Heart right ventricle (tissue), 16 donors: ENCODE measurements at regions not wholly inside any gene's neighbourhood (a gene's known extent, or its start where the extent isn't known, plus 50 kb on each side); places are given as distances from the start of the nearest gene placed in this dataset.

ENCODE experiments used
- ATAC-seq, 8 donors: fragments of 200-7000 bp; cut with Tn5 transposase; one replicate each; pipeline ENCODE4 v1.9.1; 2020; ENCODE audit warnings: mild to moderate bottlenecking in 8 of 8, moderate library complexity in 8 of 8, moderate number of reproducible peaks in 1 of 8
- DNase-seq, 2 donors: peaks; one replicate each; pipeline ENCODE4 v3.0.0-alpha.2; 2020
- H3K27ac ChIP-seq, 10 donors: fragments of 200-600 bp; sonication (generic) in 2 of 10; one replicate each; pipeline versions ENCODE4 v1.5.0 to v1.8.0; 2020 to 2022; ENCODE audit warnings: mild to moderate bottlenecking in 3 of 10
- H3K27me3 ChIP-seq, 7 donors: fragments of 200-600 bp; one replicate each; pipeline ENCODE4 v1.8.0; 2021 to 2022; ENCODE audit warnings: mild to moderate bottlenecking in 2 of 7
- H3K36me3 ChIP-seq, 9 donors: fragments of 200-600 bp; sonication (generic) in 1 of 9; one replicate each; pipeline versions ENCODE4 v1.5.0 to v1.8.0; 2020 to 2022; ENCODE audit warnings: mild to moderate bottlenecking in 2 of 9
- H3K4me1 ChIP-seq, 9 donors: fragments of 200-600 bp; sonication (generic) in 1 of 9; one replicate each; pipeline versions ENCODE4 v1.5.0 to v1.8.0; 2020 to 2022; ENCODE audit warnings: mild to moderate bottlenecking in 4 of 9
- H3K4me3 ChIP-seq, 10 donors: fragments of 200-600 bp; sonication (generic) in 2 of 10; one replicate each; pipeline versions ENCODE4 v1.5.0 to v1.8.0; 2020 to 2022; ENCODE audit warnings: mild to moderate bottlenecking in 7 of 10, moderate library complexity in 2 of 10
- H3K9me3 ChIP-seq, 11 donors: fragments of 200-600 bp in 10 of 11; sonication (generic) in 2 of 11; one replicate each; pipeline versions ENCODE4 v1.5.0 to v1.8.0; 2013 to 2022; ENCODE audit warnings: mild to moderate bottlenecking in 2 of 11, control low read depth in 1 of 11, moderate library complexity in 1 of 11
- WGBS, 2 donors: extraction: QIAGEN DNeasy Blood & Tissue Kit; methylation state at CpG; one replicate each; pipeline ENCODE4 v1.1.7; 2013; ENCODE audit warnings: inconsistent platforms in 1 of 2; 5-methylcytosine and 5-hydroxymethylcytosine counted together
- intact Hi-C, 10 donors: fragments of 100-400 bp; cut with DNase I; formaldehyde crosslinking; loops; one replicate each; pipeline versions ENCODE4 v1.11.1 to v1.14.2; 2022
- TF ChIP-seq, protein P1 (sequence below), 9 donors: fragments of 200-600 bp; sonication (generic) in 2 of 9; IDR thresholded peaks; one replicate each; pipeline versions ENCODE4 v1.5.0 to v1.8.0; 2021 to 2022; ENCODE audit warnings: antibody characterized with exemption in 9 of 9, mild to moderate bottlenecking in 5 of 9, moderate library complexity in 1 of 9
- donor health status: Arrhythmogenic right ventricular cardiomyopathy.
- donor health status: ischemic (EF 13 %, LVEDD 7.1; RV severe dilation, severe dysfunction).
- donor health status: healthy with polysubstance abuse.
- donor health status: DM: no; HTN: yes; CAD: no.
- donor health status: DM: no; HTN: no; CAD: no.
- donor health status: ischemic (EF 25% LVEDD 6.9; RV normal size, moderate dysfunction).
- donor health status: ischemic (EF 25% LVEDD 5.7; RV mildly dilated, moderate dysfunction).
- donor health status: healthy.
- donor health status: DM: yes; HTN: yes; CAD: no.
- donor health status: Ischemic cardiomyopathy.
- donor health status: ischemic (EF 35%, LVEDD 5.7; RV mildly dilated, moderate dysfunction).
- donor health status: nonischemic (EF 11% LVEDD 7.7; RV severe dilation, severe dysfunction).
- donor health status: DM: yes; HTN: yes; CAD: no.
- donor health status: PGD.
- donor health status: ischemic (EF 29% LVEDD 5.4; RV normal size, mild dysfunction).
- donor health status: nonischemic (EF 23%, LVEDD 6.1; RV moderate dilation, normal function).

- Histone ChIP-seq H3K4me3 (peak overlapping the region in 1 of 10 donors; percentile 17), H3K4me1 (peaks cover 0 to 7% (median 0%) of the 10 kb centered on the region in 9 donors), H3K27ac (peak overlapping the region in 3 of 10 donors; percentile 5 to 56 (median 21)), H3K27me3 (no peaks in the 10 kb centered on the region), H3K36me3 (no peaks in the 10 kb centered on the region), H3K9me3 (no peaks in the 10 kb centered on the region)
- WGBS, 2 donors = 55 to 57% methylated on average over 5 of the region's 5 CpGs
- intact Hi-C loops = no loop called here
- ATAC-seq = peak in 7 of 8 donors; percentile 47 to 91 (median 68)
- TF ChIP-seq, protein P1, sequence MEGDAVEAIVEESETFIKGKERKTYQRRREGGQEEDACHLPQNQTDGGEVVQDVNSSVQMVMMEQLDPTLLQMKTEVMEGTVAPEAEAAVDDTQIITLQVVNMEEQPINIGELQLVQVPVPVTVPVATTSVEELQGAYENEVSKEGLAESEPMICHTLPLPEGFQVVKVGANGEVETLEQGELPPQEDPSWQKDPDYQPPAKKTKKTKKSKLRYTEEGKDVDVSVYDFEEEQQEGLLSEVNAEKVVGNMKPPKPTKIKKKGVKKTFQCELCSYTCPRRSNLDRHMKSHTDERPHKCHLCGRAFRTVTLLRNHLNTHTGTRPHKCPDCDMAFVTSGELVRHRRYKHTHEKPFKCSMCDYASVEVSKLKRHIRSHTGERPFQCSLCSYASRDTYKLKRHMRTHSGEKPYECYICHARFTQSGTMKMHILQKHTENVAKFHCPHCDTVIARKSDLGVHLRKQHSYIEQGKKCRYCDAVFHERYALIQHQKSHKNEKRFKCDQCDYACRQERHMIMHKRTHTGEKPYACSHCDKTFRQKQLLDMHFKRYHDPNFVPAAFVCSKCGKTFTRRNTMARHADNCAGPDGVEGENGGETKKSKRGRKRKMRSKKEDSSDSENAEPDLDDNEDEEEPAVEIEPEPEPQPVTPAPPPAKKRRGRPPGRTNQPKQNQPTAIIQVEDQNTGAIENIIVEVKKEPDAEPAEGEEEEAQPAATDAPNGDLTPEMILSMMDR (IDR thresholded peaks at IDR 0.05) = no peak
- no peak for DNase-seq
Observed at GRCh38 chr1:216805233-216805632, 82.0 kb upstream of the ESRRG start.

- no peak for DNase-seq
- intact Hi-C loops = no loop called here
- Histone ChIP-seq H3K4me3 (no peak overlapping the region), H3K9me3 (no peaks in the 10 kb centered on the region), H3K27ac (no peak overlapping the region), H3K4me1 (peaks cover 0 to 7% (median 0%) of the 10 kb centered on the region in 9 donors), H3K36me3 (no peaks in the 10 kb centered on the region), H3K27me3 (no peaks in the 10 kb centered on the region)
- ATAC-seq = peak in 4 of 8 donors; percentile 41 to 82 (median 51)
- TF ChIP-seq, protein P1 (IDR thresholded peaks at IDR 0.05) = no peak
- WGBS, 2 donors = 67 to 76% methylated on average over 7 of the region's 7 CpGs
Observed at GRCh38 chr1:216804111-216804510, 80.9 kb upstream of the ESRRG start.

GRCh38 chr1:216794586-216794985 is 71.4 kb upstream of the ESRRG start:
- no peak overlapping the region for H3K27ac ChIP-seq
- H3K4me1 ChIP-seq = peaks cover 0 to 7% (median 0%) of the 10 kb centered on the region in 9 donors
- DNase-seq (no peak), ATAC-seq (no peak)
- H3K9me3 ChIP-seq = no peaks in the 10 kb centered on the region
- H3K27me3 ChIP-seq = no peaks in the 10 kb centered on the region
- no peak overlapping the region for H3K4me3 ChIP-seq
- TF ChIP-seq, protein P1 (IDR thresholded peaks at IDR 0.05) = no peak
- H3K36me3 ChIP-seq = no peaks in the 10 kb centered on the region
- intact Hi-C loops = no loop called here

- H3K27me3 ChIP-seq = no peaks in the 10 kb centered on the region
- no peaks in the 10 kb centered on the region for H3K36me3 ChIP-seq
- peaks cover 0 to 7% (median 0%) of the 10 kb centered on the region in 9 donors for H3K4me1 ChIP-seq
- TF ChIP-seq, protein P1 (IDR thresholded peaks at IDR 0.05) = no peak
- no peak overlapping the region for H3K4me3 ChIP-seq
- ATAC-seq (peak in 1 of 8 donors; percentile 24), DNase-seq (no peak)
- no peaks in the 10 kb centered on the region for H3K9me3 ChIP-seq
- whole genome bisulfite sequencing, 2 donors = 70 to 78% methylated on average over 4 of the region's 4 CpGs
- intact Hi-C loops = no loop called here
- H3K27ac ChIP-seq = no peak overlapping the region
Observed at GRCh38 chr1:216793973-216794372, 70.7 kb upstream of the ESRRG start.
